ENCODE measurements at regions not wholly inside any gene's neighbourhood (a gene's known extent, or its start where the extent isn't known, plus 50 kb on each side); places are given as distances from the start of the nearest gene placed in this dataset.

DNA sequence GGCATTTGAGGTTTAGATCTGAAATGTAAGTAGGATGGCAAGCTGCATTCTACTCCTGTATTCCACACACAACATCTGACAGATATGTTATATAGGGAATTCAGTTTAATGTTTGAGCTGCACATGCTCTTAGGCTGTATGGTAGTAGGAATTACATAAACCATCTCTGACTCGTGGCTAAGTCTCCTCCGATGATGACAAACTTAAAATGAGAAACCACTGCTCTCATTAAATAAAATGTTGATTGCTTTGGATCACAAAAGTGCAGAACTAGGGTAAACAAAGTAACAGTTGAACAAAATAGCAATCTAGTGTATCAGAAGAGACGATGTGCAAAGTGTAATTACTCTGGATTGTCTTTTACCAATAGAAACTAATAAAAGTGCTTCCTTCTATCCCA is 50.1 kb upstream of the WDR75 start:
- no peaks in the 10 kb centered on the region for H4K20me1 ChIP-seq (ENCODE audit: control insufficient read depth, extremely low read depth, insufficient read depth, low read length)
- FAIRE-seq = no peak
- H2AFZ ChIP-seq (ENCODE audit: control insufficient read depth, low read length) = no peak overlapping the region
- TF ChIP-seq CTCF (optimal IDR thresholded peaks at IDR 0.05 in 1 of 3, IDR thresholded peaks at IDR 0.05 in 1 of 3, conservative IDR thresholded peaks at IDR 0.05 in 1 of 3; ENCODE audit: extremely low read depth in 1 of 3, insufficient read depth in 2 of 3, low read length in 3 of 3) = no peak
- no peak for TF ChIP-seq EZH2 (IDR thresholded peaks at IDR 0.05; ENCODE audit: low read length)
- H3K9me3 ChIP-seq (ENCODE audit: control insufficient read depth, low read depth, low read length) = no peaks in the 10 kb centered on the region
- peaks cover 11% of the 10 kb centered on the region for H3K4me1 ChIP-seq (ENCODE audit: control insufficient read depth, extremely low read depth, insufficient read depth, low read length)
- no peaks in the 10 kb centered on the region for H3K36me3 ChIP-seq (ENCODE audit: control insufficient read depth in 2 of 2, extremely low read depth in 1 of 2, insufficient read depth in 2 of 2, low read length in 2 of 2)
- no peak overlapping the region for H3K4me2 ChIP-seq (ENCODE audit: control insufficient read depth, extremely low read depth, insufficient read depth, low read depth, low read length)
- H3K9ac ChIP-seq (ENCODE audit: control insufficient read depth, extremely low read depth, insufficient read depth, low read length) = no peak overlapping the region
- dilution Hi-C loops (cut with MboI; ENCODE audit: extremely low pct_ligation_motif_present, low sequenced_read_pairs) = no loop called here
- H3K9me1 ChIP-seq (ENCODE audit: control insufficient read depth, extremely low read depth, insufficient read depth, low read length) = no peaks in the 10 kb centered on the region
- H3K27me3 ChIP-seq (ENCODE audit: control insufficient read depth, extremely low read depth, insufficient read depth, low read length) = no peaks in the 10 kb centered on the region
- H3K4me3 ChIP-seq (ENCODE audit: control insufficient read depth in 2 of 3, extremely low read depth in 1 of 3, insufficient read depth in 2 of 3, low read depth in 1 of 3, low read length in 3 of 3) = no peak overlapping the region
- DNase-seq (ENCODE audit: low read depth, low spot score) = no peak
- H3K79me2 ChIP-seq (ENCODE audit: control insufficient read depth, insufficient read depth, low read length) = no peaks in the 10 kb centered on the region
- no peak overlapping the region for H3K27ac ChIP-seq (ENCODE audit: control insufficient read depth, insufficient read depth, low read length)

Data from keratinocyte (primary cell).